ENCODE measurements at regions not wholly inside any gene's neighbourhood (a gene's known extent, or its start where the extent isn't known, plus 50 kb on each side); places are given as distances from the start of the nearest gene placed in this dataset.
"Not testable (repeated sequence)": the region's sequence is repeated elsewhere in the genome, so short reads cannot be mapped to it uniquely, and the experiment has no call there.

- H3K36me3 Mint-ChIP-seq; H3K4me3 Mint-ChIP-seq; ATAC-seq (ENCODE audit: low read depth in 2 of 2); H3K27me3 Mint-ChIP-seq; H3K9me3 Mint-ChIP-seq; H3K4me1 Mint-ChIP-seq; DNase-seq; H3K27ac Mint-ChIP-seq: not testable (repeated sequence)
Observed at GRCh38 chr15:44817797-44818196, 81.5 kb downstream of the TRIM69 start.

- not testable (repeated sequence) for H3K4me3 Mint-ChIP-seq; ATAC-seq (ENCODE audit: low read depth in 2 of 2); H3K36me3 Mint-ChIP-seq
Observed at GRCh38 chr15:44819331-44819987, 83.1 kb downstream of the TRIM69 start.

GRCh38 chr15:44820535-44820934 lies 84.2 kb downstream of the TRIM69 start:
- H3K9me3 Mint-ChIP-seq; H3K36me3 Mint-ChIP-seq; DNase-seq; H3K27ac Mint-ChIP-seq; H3K4me3 Mint-ChIP-seq; ATAC-seq (ENCODE audit: low read depth in 2 of 2); H3K27me3 Mint-ChIP-seq; H3K4me1 Mint-ChIP-seq: not testable (repeated sequence)

More at GRCh38 chr15:44819331-44819987, 83.1 kb downstream of the TRIM69 start:
- H3K4me1 Mint-ChIP-seq, DNase-seq, H3K27me3 Mint-ChIP-seq, H3K9me3 Mint-ChIP-seq: not testable (repeated sequence)
- H3K27ac Mint-ChIP-seq = peak overlapping the region in 1 of 6 donors; percentile 82

GRCh38 chr15:44820967-44821366 lies 84.6 kb downstream of the TRIM69 start:
- H3K27ac Mint-ChIP-seq; H3K9me3 Mint-ChIP-seq; ATAC-seq (ENCODE audit: low read depth in 2 of 2); DNase-seq; H3K27me3 Mint-ChIP-seq; H3K4me1 Mint-ChIP-seq; H3K4me3 Mint-ChIP-seq; H3K36me3 Mint-ChIP-seq: not testable (repeated sequence)

GRCh38 chr15:44824277-44825145 lies 88.2 kb downstream of the TRIM69 start:
- ATAC-seq (ENCODE audit: low read depth in 2 of 2); H3K27ac Mint-ChIP-seq; H3K9me3 Mint-ChIP-seq; H3K4me3 Mint-ChIP-seq; H3K27me3 Mint-ChIP-seq; H3K36me3 Mint-ChIP-seq; H3K4me1 Mint-ChIP-seq; DNase-seq: not testable (repeated sequence)

- H3K9me3 Mint-ChIP-seq; ATAC-seq (ENCODE audit: low read depth in 2 of 2); H3K27ac Mint-ChIP-seq; H3K27me3 Mint-ChIP-seq; DNase-seq; H3K4me3 Mint-ChIP-seq; H3K36me3 Mint-ChIP-seq; H3K4me1 Mint-ChIP-seq: not testable (repeated sequence)
Observed at GRCh38 chr15:44826583-44826982, 90.3 kb downstream of the TRIM69 start.

- ATAC-seq (ENCODE audit: low read depth in 2 of 2); H3K27me3 Mint-ChIP-seq; H3K36me3 Mint-ChIP-seq; H3K4me1 Mint-ChIP-seq; H3K9me3 Mint-ChIP-seq; H3K27ac Mint-ChIP-seq; DNase-seq; H3K4me3 Mint-ChIP-seq: not testable (repeated sequence)
Observed at GRCh38 chr15:44828229-44828914, 92.0 kb downstream of the TRIM69 start.

GRCh38 chr15:44829150-44829549 lies 92.8 kb downstream of the TRIM69 start:
- not testable (repeated sequence) for H3K4me1 Mint-ChIP-seq; H3K27me3 Mint-ChIP-seq; H3K27ac Mint-ChIP-seq; H3K4me3 Mint-ChIP-seq; ATAC-seq (ENCODE audit: low read depth in 2 of 2); DNase-seq; H3K36me3 Mint-ChIP-seq; H3K9me3 Mint-ChIP-seq

- DNase-seq; H3K9me3 Mint-ChIP-seq; ATAC-seq (ENCODE audit: low read depth in 2 of 2); H3K27me3 Mint-ChIP-seq; H3K36me3 Mint-ChIP-seq; H3K27ac Mint-ChIP-seq; H3K4me3 Mint-ChIP-seq; H3K4me1 Mint-ChIP-seq: not testable (repeated sequence)
Observed at GRCh38 chr15:44830692-44831408, 94.5 kb downstream of the TRIM69 start.

- not testable (repeated sequence) for H3K4me3 Mint-ChIP-seq, H3K27ac Mint-ChIP-seq
Observed at GRCh38 chr15:44831409-44831741, 95.0 kb downstream of the TRIM69 start.

GRCh38 chr15:44832133-44832532 lies 95.8 kb downstream of the TRIM69 start:
- not testable (repeated sequence) for H3K4me3 Mint-ChIP-seq; ATAC-seq (ENCODE audit: low read depth in 2 of 2); H3K4me1 Mint-ChIP-seq; H3K27me3 Mint-ChIP-seq; H3K36me3 Mint-ChIP-seq; DNase-seq; H3K9me3 Mint-ChIP-seq
- peak overlapping the region in 2 of 6 donors; percentile 41 to 73 for H3K27ac Mint-ChIP-seq

More at GRCh38 chr15:44831409-44831741, 95.0 kb downstream of the TRIM69 start:
- DNase-seq; H3K4me1 Mint-ChIP-seq; H3K27me3 Mint-ChIP-seq; ATAC-seq (ENCODE audit: low read depth in 2 of 2); H3K9me3 Mint-ChIP-seq; H3K36me3 Mint-ChIP-seq: not testable (repeated sequence)

GRCh38 chr15:44833081-44833480 lies 96.8 kb downstream of the TRIM69 start:
- H3K4me3 Mint-ChIP-seq; H3K9me3 Mint-ChIP-seq; H3K27ac Mint-ChIP-seq; H3K4me1 Mint-ChIP-seq; ATAC-seq (ENCODE audit: low read depth in 2 of 2); DNase-seq; H3K27me3 Mint-ChIP-seq; H3K36me3 Mint-ChIP-seq: not testable (repeated sequence)

- ATAC-seq (ENCODE audit: low read depth in 2 of 2); H3K36me3 Mint-ChIP-seq; H3K4me3 Mint-ChIP-seq; H3K27ac Mint-ChIP-seq; DNase-seq; H3K27me3 Mint-ChIP-seq; H3K4me1 Mint-ChIP-seq; H3K9me3 Mint-ChIP-seq: not testable (repeated sequence)
Observed at GRCh38 chr15:44833761-44834160, 97.4 kb downstream of the TRIM69 start.

All from naive B cell (primary cell).